ENCODE measurements at regions not wholly inside any gene's neighbourhood (a gene's known extent, or its start where the extent isn't known, plus 50 kb on each side); places are given as distances from the start of the nearest gene placed in this dataset.
"Not testable (repeated sequence)": the region's sequence is repeated elsewhere in the genome, so short reads cannot be mapped to it uniquely, and the experiment has no call there.

DNA sequence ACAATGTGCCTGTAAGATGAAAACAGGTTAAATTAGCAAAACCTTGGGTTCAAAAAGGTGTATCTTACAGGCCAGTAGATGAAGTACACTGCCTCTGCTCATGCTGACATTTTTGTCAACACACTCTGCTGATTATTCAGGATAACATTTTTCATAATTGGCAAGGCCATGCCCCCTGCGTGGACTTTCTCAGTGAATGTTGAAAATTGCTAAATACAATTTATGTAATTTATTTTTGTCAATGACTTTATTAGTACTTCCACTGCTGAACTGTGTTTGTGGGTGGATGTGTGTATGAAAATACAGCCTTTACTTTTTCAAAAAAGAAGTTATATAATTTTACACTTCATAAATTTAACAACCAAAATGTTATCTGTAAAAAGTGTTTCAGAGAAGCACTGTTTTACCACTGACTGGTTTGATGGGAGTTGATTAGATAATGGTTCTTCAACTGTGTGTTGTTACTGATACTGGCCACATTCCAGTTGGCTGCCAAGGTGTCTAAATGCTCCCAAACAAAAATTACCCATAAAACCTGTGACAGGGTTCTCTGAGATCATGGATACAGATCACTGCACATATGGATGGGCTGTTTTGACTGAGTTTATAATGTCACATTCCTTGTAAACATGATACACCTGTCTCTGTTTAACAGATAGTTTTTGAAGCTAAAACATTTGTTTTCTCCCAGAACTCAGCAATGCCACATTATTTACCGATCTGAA, 151.9 kb upstream of the SLC7A11 start:
- TF ChIP-seq, protein P1, sequence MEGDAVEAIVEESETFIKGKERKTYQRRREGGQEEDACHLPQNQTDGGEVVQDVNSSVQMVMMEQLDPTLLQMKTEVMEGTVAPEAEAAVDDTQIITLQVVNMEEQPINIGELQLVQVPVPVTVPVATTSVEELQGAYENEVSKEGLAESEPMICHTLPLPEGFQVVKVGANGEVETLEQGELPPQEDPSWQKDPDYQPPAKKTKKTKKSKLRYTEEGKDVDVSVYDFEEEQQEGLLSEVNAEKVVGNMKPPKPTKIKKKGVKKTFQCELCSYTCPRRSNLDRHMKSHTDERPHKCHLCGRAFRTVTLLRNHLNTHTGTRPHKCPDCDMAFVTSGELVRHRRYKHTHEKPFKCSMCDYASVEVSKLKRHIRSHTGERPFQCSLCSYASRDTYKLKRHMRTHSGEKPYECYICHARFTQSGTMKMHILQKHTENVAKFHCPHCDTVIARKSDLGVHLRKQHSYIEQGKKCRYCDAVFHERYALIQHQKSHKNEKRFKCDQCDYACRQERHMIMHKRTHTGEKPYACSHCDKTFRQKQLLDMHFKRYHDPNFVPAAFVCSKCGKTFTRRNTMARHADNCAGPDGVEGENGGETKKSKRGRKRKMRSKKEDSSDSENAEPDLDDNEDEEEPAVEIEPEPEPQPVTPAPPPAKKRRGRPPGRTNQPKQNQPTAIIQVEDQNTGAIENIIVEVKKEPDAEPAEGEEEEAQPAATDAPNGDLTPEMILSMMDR (IDR thresholded peaks at IDR 0.05; ENCODE audit: unreplicated experiment), result no peak
- Mint-ChIP-seq H3K36me3 (ENCODE audit: insufficient read depth) (no peaks in the 10 kb centered on the region), H3K27ac (no peak overlapping the region), H3K4me1 (ENCODE audit: low read depth) (peaks cover 10% of the 10 kb centered on the region), H3K9me3 (ENCODE audit: low read depth) (peaks cover 4% of the 10 kb centered on the region), H3K27me3 (no peaks in the 10 kb centered on the region), H3K4me3 (ENCODE audit: low read depth) (no peak overlapping the region)
- no peak for DNase-seq (ENCODE audit: low spot score, unreplicated experiment)

DNA sequence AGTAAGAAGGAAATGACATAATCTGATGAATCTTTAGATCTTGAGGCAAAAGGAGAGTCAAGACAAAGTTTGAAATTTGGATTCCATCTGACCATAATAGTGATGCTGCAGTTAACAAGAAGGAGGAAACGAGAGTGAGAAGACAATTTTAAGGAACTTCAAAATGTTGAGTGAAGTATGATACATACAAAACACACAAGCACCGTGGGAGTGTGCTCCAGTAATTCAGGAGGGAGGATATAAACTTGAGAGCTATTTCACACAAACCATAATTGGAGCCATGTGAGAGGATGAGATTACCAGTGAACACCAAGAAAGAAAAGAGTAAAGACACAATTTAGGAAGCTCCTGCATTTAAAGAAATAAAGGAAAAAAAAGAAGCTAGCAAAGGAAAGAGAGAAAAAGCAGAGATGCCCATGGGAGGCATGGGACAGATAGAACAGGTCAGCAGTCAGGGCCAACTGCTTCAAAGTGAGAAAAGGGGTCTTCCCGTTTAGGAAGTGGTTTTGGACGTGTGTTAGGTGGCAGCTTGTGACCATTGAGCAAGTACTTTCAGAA, 150.7 kb upstream of the SLC7A11 start:
- TF ChIP-seq, protein P1 (IDR thresholded peaks at IDR 0.05; ENCODE audit: unreplicated experiment), result no peak
- peaks cover 4% of the 10 kb centered on the region for H3K9me3 Mint-ChIP-seq (ENCODE audit: low read depth)
- H3K27me3 Mint-ChIP-seq, result no peaks in the 10 kb centered on the region
- no peaks in the 10 kb centered on the region for H3K36me3 Mint-ChIP-seq (ENCODE audit: insufficient read depth)
- H3K4me1 Mint-ChIP-seq (ENCODE audit: low read depth), result peaks cover 4% of the 10 kb centered on the region
- DNase-seq (ENCODE audit: low spot score, unreplicated experiment), result no peak
- no peak overlapping the region for H3K27ac Mint-ChIP-seq
- H3K4me3 Mint-ChIP-seq (ENCODE audit: low read depth), result no peak overlapping the region

DNA sequence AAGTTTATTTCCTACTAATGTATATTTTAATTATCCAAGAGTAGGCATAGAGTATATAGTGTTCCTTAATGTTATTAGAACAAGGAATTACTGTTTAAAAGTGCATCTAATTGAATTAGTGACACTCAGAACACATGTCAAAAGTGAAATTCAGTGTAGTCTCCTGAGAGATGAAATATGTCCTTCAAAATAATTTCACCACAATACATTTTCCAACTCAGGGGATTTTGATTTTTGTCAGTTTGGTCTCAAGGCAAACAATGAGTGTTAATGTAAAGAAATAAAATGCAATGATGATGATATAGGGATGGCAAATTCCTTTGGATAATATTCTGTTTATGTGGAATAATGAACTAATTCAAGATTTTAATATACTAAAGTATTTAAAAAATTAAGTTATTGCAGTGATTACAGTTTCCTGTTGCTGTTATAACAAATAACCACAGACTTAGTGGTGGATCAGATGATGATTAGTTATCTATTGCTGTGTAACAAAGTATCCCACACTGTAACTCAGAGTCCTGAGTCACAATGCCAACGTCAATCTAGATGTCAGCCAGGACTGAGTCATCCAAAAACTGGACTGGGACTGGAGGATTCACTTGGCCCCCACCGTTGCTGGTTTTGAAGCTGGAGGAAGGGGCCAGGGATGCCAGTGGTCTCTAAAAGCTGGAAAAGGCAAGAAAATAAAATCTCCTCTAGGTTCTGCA, 148.0 kb upstream of the SLC7A11 start:
- H3K4me1 Mint-ChIP-seq (ENCODE audit: low read depth), result peaks cover 8% of the 10 kb centered on the region
- H3K27me3 Mint-ChIP-seq, result no peaks in the 10 kb centered on the region
- H3K27ac Mint-ChIP-seq, result no peak overlapping the region
- H3K4me3 Mint-ChIP-seq (ENCODE audit: low read depth), result no peak overlapping the region
- no peaks in the 10 kb centered on the region for H3K36me3 Mint-ChIP-seq (ENCODE audit: insufficient read depth)
- no peak for DNase-seq (ENCODE audit: low spot score, unreplicated experiment)
- TF ChIP-seq, protein P1 (IDR thresholded peaks at IDR 0.05; ENCODE audit: unreplicated experiment), result no peak
- peaks cover 4% of the 10 kb centered on the region for H3K9me3 Mint-ChIP-seq (ENCODE audit: low read depth)

DNA sequence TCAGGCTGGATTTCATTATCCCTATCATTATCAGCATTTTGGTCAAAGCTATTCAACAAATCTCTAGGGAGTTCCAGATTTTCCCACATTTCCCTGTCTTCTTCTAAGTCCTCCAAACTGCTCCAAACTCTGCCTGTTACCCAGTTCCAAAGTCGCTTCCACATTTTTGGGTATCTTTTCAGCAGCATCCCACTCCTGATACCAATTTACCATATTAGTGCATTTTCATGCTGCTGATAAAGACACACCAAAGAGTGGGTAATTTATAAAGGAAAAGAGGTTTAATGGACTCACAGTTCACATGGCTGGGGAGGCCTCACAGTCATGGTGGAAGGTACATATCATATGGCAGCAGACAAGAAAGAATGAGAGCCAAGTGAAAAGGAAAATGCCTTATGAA, 132.8 kb upstream of the SLC7A11 start:
- no peak overlapping the region for H3K27ac Mint-ChIP-seq
- H3K36me3 Mint-ChIP-seq (ENCODE audit: insufficient read depth), result no peaks in the 10 kb centered on the region
- H3K4me3 Mint-ChIP-seq (ENCODE audit: low read depth), result no peak overlapping the region
- no peaks in the 10 kb centered on the region for H3K4me1 Mint-ChIP-seq (ENCODE audit: low read depth)
- H3K27me3 Mint-ChIP-seq, result no peaks in the 10 kb centered on the region
- peaks cover 36% of the 10 kb centered on the region for H3K9me3 Mint-ChIP-seq (ENCODE audit: low read depth)
- no peak for DNase-seq (ENCODE audit: low spot score, unreplicated experiment)
- TF ChIP-seq, protein P1 (IDR thresholded peaks at IDR 0.05; ENCODE audit: unreplicated experiment), result no peak

DNA sequence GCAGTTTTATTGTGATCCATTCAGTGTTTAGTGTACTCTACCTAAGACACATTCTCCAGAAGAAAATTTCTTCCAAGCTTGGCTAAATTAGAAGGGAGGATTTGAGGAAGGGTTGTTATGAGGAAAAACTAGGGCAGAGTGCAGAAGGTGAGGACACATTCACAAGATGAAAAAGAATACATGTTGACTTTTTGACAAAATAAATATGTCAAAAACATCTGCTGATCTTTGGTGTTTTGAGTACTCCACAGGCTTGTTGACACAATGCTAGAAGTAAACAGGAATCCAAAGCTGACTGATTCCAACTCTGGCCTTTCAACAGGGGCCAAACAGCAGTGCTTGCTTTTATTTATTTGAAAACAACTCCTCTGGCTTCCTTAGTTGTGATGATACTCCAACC, 125.8 kb upstream of the SLC7A11 start:
- no peak for DNase-seq (ENCODE audit: low spot score, unreplicated experiment)
- H3K9me3 Mint-ChIP-seq (ENCODE audit: low read depth), result peaks cover 9% of the 10 kb centered on the region
- peaks cover 9% of the 10 kb centered on the region for H3K4me1 Mint-ChIP-seq (ENCODE audit: low read depth)
- no peak overlapping the region for H3K27ac Mint-ChIP-seq
- H3K4me3 Mint-ChIP-seq (ENCODE audit: low read depth), result no peak overlapping the region
- TF ChIP-seq, protein P1 (IDR thresholded peaks at IDR 0.05; ENCODE audit: unreplicated experiment), result no peak
- no peaks in the 10 kb centered on the region for H3K36me3 Mint-ChIP-seq (ENCODE audit: insufficient read depth)
- no peaks in the 10 kb centered on the region for H3K27me3 Mint-ChIP-seq

DNA sequence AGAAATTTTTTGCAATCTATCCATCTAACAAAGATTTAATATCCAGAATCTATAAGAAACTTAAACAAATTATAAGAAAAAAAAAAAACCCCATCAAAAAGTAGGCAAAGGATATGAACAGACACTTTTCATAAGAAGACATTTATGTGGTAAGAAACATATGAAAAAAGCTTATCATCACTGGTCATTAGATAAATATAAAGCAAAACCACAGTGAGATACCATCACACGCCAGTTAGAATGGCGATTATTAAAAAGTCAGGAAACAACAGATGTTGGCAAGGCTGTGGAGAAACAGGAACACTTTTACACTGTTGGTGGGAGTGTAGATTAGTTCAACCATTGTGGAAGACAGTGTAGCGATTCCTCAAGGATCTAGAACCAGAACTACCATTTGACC, 110.3 kb upstream of the SLC7A11 start:
- H3K4me3 Mint-ChIP-seq (ENCODE audit: low read depth); H3K36me3 Mint-ChIP-seq (ENCODE audit: insufficient read depth); H3K4me1 Mint-ChIP-seq (ENCODE audit: low read depth); DNase-seq (ENCODE audit: low spot score, unreplicated experiment); H3K27me3 Mint-ChIP-seq; H3K27ac Mint-ChIP-seq: not testable (repeated sequence)
- H3K9me3 Mint-ChIP-seq (ENCODE audit: low read depth), result peaks cover 18% of the 10 kb centered on the region

All from progenitor cell of endocrine pancreas (in vitro differentiated cells).